ENCODE measurements at regions not wholly inside any gene's neighbourhood (a gene's known extent, or its start where the extent isn't known, plus 50 kb on each side); places are given as distances from the start of the nearest gene placed in this dataset.
"Not testable (repeated sequence)": the region's sequence is repeated elsewhere in the genome, so short reads cannot be mapped to it uniquely, and the experiment has no call there.

GRCh38 chr2:224104668-224105386, 65.7 kb upstream of the SERPINE2 start:
- no peak for DNase-seq
- peaks cover 6% of the 10 kb centered on the region for H3K4me1 ChIP-seq (ENCODE audit: control insufficient read depth, insufficient read depth, low read length)
- H3K36me3 ChIP-seq (ENCODE audit: control insufficient read depth, insufficient read depth, low read length): no peaks in the 10 kb centered on the region
- H3K9me3 ChIP-seq (replicated peaks; ENCODE audit: control insufficient read depth, low read depth, low read length): no peaks in the 10 kb centered on the region
- H3K27ac ChIP-seq (ENCODE audit: low read length): no peak overlapping the region
- no CpG with 5 or more reads among the region's 1 CpG for WGBS (ENCODE audit: insufficient coverage)
- H3K4me3 ChIP-seq (ENCODE audit: low read length): no peak overlapping the region
- H3K27me3 ChIP-seq (ENCODE audit: control insufficient read depth, insufficient read depth, low read length): no peaks in the 10 kb centered on the region

- no peak overlapping the region for H3K27ac ChIP-seq (ENCODE audit: low read length)
- WGBS (ENCODE audit: insufficient coverage): 58% methylated on average over 3 of the region's 5 CpGs
- no peaks in the 10 kb centered on the region for H3K9me3 ChIP-seq (replicated peaks; ENCODE audit: control insufficient read depth, low read depth, low read length)
- no peaks in the 10 kb centered on the region for H3K36me3 ChIP-seq (ENCODE audit: control insufficient read depth, insufficient read depth, low read length)
- H3K4me1 ChIP-seq (ENCODE audit: control insufficient read depth, insufficient read depth, low read length): peaks cover 10% of the 10 kb centered on the region
- H3K27me3 ChIP-seq (ENCODE audit: control insufficient read depth, insufficient read depth, low read length): no peaks in the 10 kb centered on the region
- no peak for DNase-seq
- no peak overlapping the region for H3K4me3 ChIP-seq (ENCODE audit: low read length)
These were observed 64.6 kb upstream of the SERPINE2 start for GRCh38 chr2:224103651-224104050.

- DNase-seq: no peak
- WGBS (ENCODE audit: insufficient coverage): no CpG with 5 or more reads among the region's 1 CpG
These were observed 63.9 kb upstream of the SERPINE2 start for GRCh38 chr2:224102991-224103390.

GRCh38 chr2:224101820-224102630, 62.9 kb upstream of the SERPINE2 start:
- peak overlapping the region; percentile 18 for H3K27ac ChIP-seq (ENCODE audit: low read length)
- peak; percentile 91 for DNase-seq
- H3K9me3 ChIP-seq (replicated peaks; ENCODE audit: control insufficient read depth, low read depth, low read length): no peaks in the 10 kb centered on the region
- H3K4me3 ChIP-seq (ENCODE audit: low read length): no peak overlapping the region
- H3K27me3 ChIP-seq (ENCODE audit: control insufficient read depth, insufficient read depth, low read length): no peaks in the 10 kb centered on the region
- 78% methylated on average over 2 of the region's 4 CpGs for WGBS (ENCODE audit: insufficient coverage)
- peaks cover 14% of the 10 kb centered on the region for H3K4me1 ChIP-seq (ENCODE audit: control insufficient read depth, insufficient read depth, low read length)
- H3K36me3 ChIP-seq (ENCODE audit: control insufficient read depth, insufficient read depth, low read length): no peaks in the 10 kb centered on the region

More at GRCh38 chr2:224102991-224103390, 63.9 kb upstream of the SERPINE2 start:
- peaks cover 14% of the 10 kb centered on the region for H3K4me1 ChIP-seq (ENCODE audit: control insufficient read depth, insufficient read depth, low read length)
- H3K36me3 ChIP-seq (ENCODE audit: control insufficient read depth, insufficient read depth, low read length): no peaks in the 10 kb centered on the region
- no peaks in the 10 kb centered on the region for H3K9me3 ChIP-seq (replicated peaks; ENCODE audit: control insufficient read depth, low read depth, low read length)
- H3K4me3 ChIP-seq (ENCODE audit: low read length): no peak overlapping the region
- H3K27me3 ChIP-seq (ENCODE audit: control insufficient read depth, insufficient read depth, low read length): no peaks in the 10 kb centered on the region
- H3K27ac ChIP-seq (ENCODE audit: low read length): no peak overlapping the region

- H3K4me1 ChIP-seq (ENCODE audit: control insufficient read depth, insufficient read depth, low read length): peaks cover 14% of the 10 kb centered on the region
- H3K27ac ChIP-seq (ENCODE audit: low read length): peak overlapping the region; percentile 82
- no CpG with 5 or more reads among the region's 4 CpGs for whole genome bisulfite sequencing (ENCODE audit: insufficient coverage)
- H3K27me3 ChIP-seq (ENCODE audit: control insufficient read depth, insufficient read depth, low read length): no peaks in the 10 kb centered on the region
- no peaks in the 10 kb centered on the region for H3K9me3 ChIP-seq (replicated peaks; ENCODE audit: control insufficient read depth, low read depth, low read length)
- no peak overlapping the region for H3K4me3 ChIP-seq (ENCODE audit: low read length)
- DNase-seq: no peak
- no peaks in the 10 kb centered on the region for H3K36me3 ChIP-seq (ENCODE audit: control insufficient read depth, insufficient read depth, low read length)
These were observed 61.0 kb upstream of the SERPINE2 start for GRCh38 chr2:224099861-224100643.

- Histone ChIP-seq H3K27me3 (ENCODE audit: control insufficient read depth, insufficient read depth, low read length) (no peaks in the 10 kb centered on the region), H3K36me3 (ENCODE audit: control insufficient read depth, insufficient read depth, low read length) (no peaks in the 10 kb centered on the region), H3K4me3 (ENCODE audit: low read length) (no peak overlapping the region), H3K27ac (ENCODE audit: low read length) (peak overlapping the region; percentile 88), H3K9me3 (replicated peaks; ENCODE audit: control insufficient read depth, low read depth, low read length) (no peaks in the 10 kb centered on the region), H3K4me1 (ENCODE audit: control insufficient read depth, insufficient read depth, low read length) (peaks cover 14% of the 10 kb centered on the region)
- WGBS (ENCODE audit: insufficient coverage): 10% methylated on average over 3 of the region's 16 CpGs
- DNase-seq: peak; percentile 97
These were observed 59.6 kb upstream of the SERPINE2 start for GRCh38 chr2:224098481-224099230.

GRCh38 chr2:224094413-224094812, 55.3 kb upstream of the SERPINE2 start:
- no peak for DNase-seq
- no CpG with 5 or more reads among the region's 1 CpG for WGBS (ENCODE audit: insufficient coverage)
- Histone ChIP-seq H3K27ac (ENCODE audit: low read length) (no peak overlapping the region), H3K4me3 (ENCODE audit: low read length) (no peak overlapping the region), H3K9me3 (replicated peaks; ENCODE audit: control insufficient read depth, low read depth, low read length) (no peaks in the 10 kb centered on the region), H3K36me3 (ENCODE audit: control insufficient read depth, insufficient read depth, low read length) (no peaks in the 10 kb centered on the region), H3K4me1 (ENCODE audit: control insufficient read depth, insufficient read depth, low read length) (peaks cover 4% of the 10 kb centered on the region), H3K27me3 (ENCODE audit: control insufficient read depth, insufficient read depth, low read length) (no peaks in the 10 kb centered on the region)

- H3K9me3 ChIP-seq (replicated peaks; ENCODE audit: control insufficient read depth, low read depth, low read length); H3K4me3 ChIP-seq (ENCODE audit: low read length); H3K27ac ChIP-seq (ENCODE audit: low read length); H3K27me3 ChIP-seq (ENCODE audit: control insufficient read depth, insufficient read depth, low read length); H3K36me3 ChIP-seq (ENCODE audit: control insufficient read depth, insufficient read depth, low read length); H3K4me1 ChIP-seq (ENCODE audit: control insufficient read depth, insufficient read depth, low read length); DNase-seq: not testable (repeated sequence)
- WGBS (ENCODE audit: insufficient coverage): 58% methylated on average over 5 of the region's 5 CpGs
These were observed 52.6 kb upstream of the SERPINE2 start for GRCh38 chr2:224091671-224092070.

GRCh38 chr2:224089606-224090005, 50.5 kb upstream of the SERPINE2 start:
- H3K4me1 ChIP-seq (ENCODE audit: control insufficient read depth, insufficient read depth, low read length); H3K27ac ChIP-seq (ENCODE audit: low read length); H3K36me3 ChIP-seq (ENCODE audit: control insufficient read depth, insufficient read depth, low read length); DNase-seq; H3K4me3 ChIP-seq (ENCODE audit: low read length); H3K9me3 ChIP-seq (replicated peaks; ENCODE audit: control insufficient read depth, low read depth, low read length); H3K27me3 ChIP-seq (ENCODE audit: control insufficient read depth, insufficient read depth, low read length): not testable (repeated sequence)
- 92% methylated on average over 6 of the region's 6 CpGs for WGBS (ENCODE audit: insufficient coverage)
